Trophoblast cell (in vitro differentiated cells and primary cell): ENCODE measurements at regions not wholly inside any gene's neighbourhood (a gene's known extent, or its start where the extent isn't known, plus 50 kb on each side); places are given as distances from the start of the nearest gene placed in this dataset.
"Not testable (repeated sequence)": the region's sequence is repeated elsewhere in the genome, so short reads cannot be mapped to it uniquely, and the experiment has no call there.

Experiments
- DNase-seq, 2 donors: peaks; one replicate each; pipeline ENCODE4 v3.0.0-alpha.2; 2016
- H2AFZ ChIP-seq: 2 replicates; pipeline ENCODE4 v1.6.1; 2013; ENCODE audit warnings: low read length, moderate library complexity, mild to moderate bottlenecking; ENCODE audit not compliant: insufficient read depth, poor library complexity
- H2AK5ac ChIP-seq: 2 replicates; pipeline ENCODE4 v1.6.1; 2013; ENCODE audit warnings: mild to moderate bottlenecking, low read length
- H2BK120ac ChIP-seq: 2 replicates; pipeline ENCODE4 v1.6.1; 2013; ENCODE audit warnings: low read length, mild to moderate bottlenecking, moderate library complexity; ENCODE audit not compliant: insufficient read depth, poor library complexity
- H2BK12ac ChIP-seq: 2 replicates; pipeline ENCODE4 v1.6.1; 2013; ENCODE audit warnings: mild to moderate bottlenecking, low read length, moderate library complexity
- H2BK5ac ChIP-seq: 2 replicates; pipeline ENCODE4 v1.6.1; 2013; ENCODE audit warnings: low read length, low read depth, moderate library complexity, mild to moderate bottlenecking; ENCODE audit not compliant: poor library complexity
- H3K14ac ChIP-seq: 2 replicates; pipeline ENCODE4 v1.6.1; 2013; ENCODE audit warnings: mild to moderate bottlenecking, low read length
- H3K18ac ChIP-seq: 2 replicates; pipeline ENCODE4 v1.6.1; 2013; ENCODE audit warnings: mild to moderate bottlenecking, low read length
- H3K23ac ChIP-seq: 2 replicates; pipeline ENCODE4 v1.6.1; 2013; ENCODE audit warnings: low read length
- H3K27ac ChIP-seq: 2 replicates; pipeline ENCODE4 v1.5.1; 2013; ENCODE audit warnings: low read depth, mild to moderate bottlenecking, inconsistent platforms, low read length, moderate library complexity
- H3K27me3 ChIP-seq: 2 replicates; pipeline ENCODE4 v1.6.1; 2013; ENCODE audit warnings: inconsistent platforms, mild to moderate bottlenecking, low read length, moderate library complexity; ENCODE audit not compliant: insufficient read depth
- H3K36me3 ChIP-seq, 2 experiments: 1 replicate in 1 of 2; 2 replicates in 1 of 2; pipeline ENCODE4 v1.6.1; 2013; ENCODE audit warnings: low read length in 2 of 2, mild to moderate bottlenecking in 2 of 2, moderate library complexity in 1 of 2; ENCODE audit not compliant: insufficient read depth in 2 of 2, control insufficient read depth in 1 of 2
- H3K4ac ChIP-seq: 2 replicates; pipeline ENCODE4 v1.6.1; 2013; ENCODE audit warnings: low read depth, mild to moderate bottlenecking, low read length, moderate library complexity
- H3K4me1 ChIP-seq, 2 experiments: 1 replicate in 1 of 2; 2 replicates in 1 of 2; pipeline ENCODE4 v1.6.1; 2013; ENCODE audit warnings: low read length in 2 of 2, mild to moderate bottlenecking in 2 of 2, moderate library complexity in 1 of 2; ENCODE audit not compliant: insufficient read depth in 2 of 2, control insufficient read depth in 1 of 2
- H3K4me2 ChIP-seq: 2 replicates; pipeline ENCODE4 v1.6.1; 2013; ENCODE audit warnings: inconsistent platforms, mild to moderate bottlenecking, low read length, moderate library complexity
- H3K4me3 ChIP-seq: 2 replicates; pipeline ENCODE4 v1.5.1; 2013; ENCODE audit warnings: mild to moderate bottlenecking, low read depth, low read length, inconsistent platforms
- H3K79me1 ChIP-seq: one replicate; pipeline ENCODE4 v1.6.1; 2013; ENCODE audit warnings: low read length
- H3K79me2 ChIP-seq: 2 replicates; pipeline ENCODE4 v1.6.1; 2013; ENCODE audit warnings: low read length, mild to moderate bottlenecking; ENCODE audit not compliant: control insufficient read depth, insufficient read depth, poor library complexity
- H3K9ac ChIP-seq: 2 replicates; pipeline ENCODE4 v1.6.1; 2013; ENCODE audit warnings: mild to moderate bottlenecking, low read length
- H3K9me3 ChIP-seq: 2 replicates; pipeline ENCODE4 v1.6.1; 2013; ENCODE audit warnings: low read depth, mild to moderate bottlenecking, control low read depth, inconsistent platforms, low read length; ENCODE audit not compliant: insufficient read depth
- H4K12ac ChIP-seq: 2 replicates; pipeline ENCODE4 v1.6.1; 2013; ENCODE audit warnings: low read depth, mild to moderate bottlenecking, low read length, moderate library complexity
- H4K8ac ChIP-seq: 2 replicates; pipeline ENCODE4 v1.6.1; 2013; ENCODE audit warnings: low read depth, mild to moderate bottlenecking, low read length, moderate library complexity
- H4K91ac ChIP-seq: one replicate; pipeline ENCODE4 v1.6.1; 2013; ENCODE audit warnings: low read depth, mild to moderate bottlenecking, low read length, moderate library complexity
- WGBS: extraction: QIAGEN DNeasy Blood & Tissue Kit; methylation state at CpG from one replicate; pipeline ENCODE4 v1.1.7; 2013; ENCODE audit warnings: missing lambda C conversion rate; ENCODE audit not compliant: insufficient read length, insufficient coverage; ENCODE audit errors: extremely low coverage; 5-methylcytosine and 5-hydroxymethylcytosine counted together

DNA sequence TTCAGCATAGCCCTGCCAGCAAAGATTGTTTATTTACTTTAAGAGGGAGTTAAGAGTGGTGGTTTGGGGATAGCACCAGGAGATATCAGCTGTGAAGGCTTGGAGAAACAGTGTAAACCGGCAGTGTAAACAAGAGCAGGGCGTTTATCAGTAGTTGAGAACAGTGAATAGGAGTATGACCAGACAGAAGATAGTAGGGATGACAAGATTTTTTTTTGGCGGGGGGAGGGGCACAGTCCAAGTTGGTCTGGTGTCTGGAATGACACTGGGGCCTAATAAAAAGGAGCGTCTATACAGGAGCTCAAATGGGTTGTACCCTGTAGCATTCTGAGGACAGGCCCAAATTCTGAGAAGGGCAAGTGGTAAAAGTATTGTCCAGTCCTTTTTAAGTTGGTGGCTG is 433.4 kb upstream of the NDST3 start:
- H3K4me1 ChIP-seq, H4K8ac ChIP-seq, H3K27ac ChIP-seq, H2BK12ac ChIP-seq, H2BK120ac ChIP-seq, H3K79me1 ChIP-seq, H3K18ac ChIP-seq, H3K4me3 ChIP-seq, H3K4ac ChIP-seq, H4K12ac ChIP-seq, H2BK5ac ChIP-seq, H3K14ac ChIP-seq, H3K36me3 ChIP-seq, H3K79me2 ChIP-seq, H4K91ac ChIP-seq, DNase-seq, H3K23ac ChIP-seq, H2AFZ ChIP-seq, H2AK5ac ChIP-seq, H3K4me2 ChIP-seq, H3K27me3 ChIP-seq, H3K9ac ChIP-seq, H3K9me3 ChIP-seq: not testable (repeated sequence)
- WGBS, result no CpG with 5 or more reads among the region's 4 CpGs

DNA sequence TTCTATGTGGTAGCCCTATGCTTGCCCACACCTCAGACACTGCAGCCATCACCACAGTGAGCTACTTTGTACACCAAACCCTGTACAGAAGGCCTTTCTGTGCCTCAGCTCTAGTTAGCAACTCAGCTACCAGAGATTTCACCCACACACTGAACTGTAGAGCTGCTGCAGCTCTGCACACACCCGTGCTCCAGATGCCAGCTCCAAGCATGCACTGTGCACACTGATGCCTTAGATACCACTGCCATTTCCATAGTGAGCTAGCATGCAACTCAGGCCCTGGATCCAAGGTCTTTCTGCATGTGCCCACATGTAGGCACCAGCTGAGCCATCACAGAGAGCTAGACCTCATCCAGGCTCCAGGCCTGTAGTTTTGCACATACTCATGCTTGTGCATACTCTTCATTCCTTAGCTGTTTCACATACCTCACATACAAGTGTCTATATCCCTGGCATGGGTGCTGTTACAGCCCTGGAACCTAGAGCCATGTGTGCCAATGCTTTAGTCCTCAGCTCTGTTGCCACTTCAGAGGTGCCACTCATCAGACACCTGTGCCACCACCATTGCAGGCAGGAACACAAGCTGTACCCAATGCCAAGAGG is 423.5 kb upstream of the NDST3 start:
- Histone ChIP-seq H4K91ac (no peak overlapping the region), H3K4me2 (no peak overlapping the region), H3K9ac (no peak overlapping the region), H2AFZ (no peak overlapping the region), H3K27me3 (no peaks in the 10 kb centered on the region), H2BK120ac (no peak overlapping the region), H3K27ac (no peak overlapping the region), H4K12ac (no peak overlapping the region), H3K9me3 (no peaks in the 10 kb centered on the region), H2AK5ac (no peak overlapping the region), H3K4ac (no peak overlapping the region), H3K36me3 (no peaks in the 10 kb centered on the region), H3K4me3 (no peak overlapping the region), H3K79me1 (no peaks in the 10 kb centered on the region), H3K14ac (no peak overlapping the region), H3K4me1 (peaks cover 0 to 7% of the 10 kb centered on the region in 2 experiments), H2BK12ac (no peak overlapping the region), H2BK5ac (no peak overlapping the region), H3K18ac (no peak overlapping the region), H3K23ac (peak overlapping the region; percentile 31), H3K79me2 (no peaks in the 10 kb centered on the region), H4K8ac (no peak overlapping the region)
- no peak for DNase-seq
- no CpG with 5 or more reads among the region's 1 CpG for WGBS

DNA sequence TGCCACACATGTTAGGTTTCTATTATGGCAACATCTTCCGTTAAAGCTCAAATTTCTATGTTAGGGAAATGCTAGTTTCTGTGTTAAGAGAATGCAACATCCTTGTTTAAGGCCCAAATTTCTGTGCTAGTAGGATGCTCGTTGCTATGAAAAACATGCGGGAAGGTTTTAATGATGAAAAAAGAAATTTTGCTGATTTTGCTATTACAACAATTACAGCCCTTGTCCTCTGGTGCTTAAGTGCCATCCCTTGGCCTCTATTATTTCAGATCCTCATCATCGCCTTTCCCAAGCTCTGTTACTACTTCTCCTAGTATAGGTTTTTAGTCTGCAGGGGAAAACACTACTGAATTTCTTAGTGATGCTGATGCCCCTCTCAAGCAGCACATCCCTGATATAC is 412.6 kb upstream of the NDST3 start:
- no peak overlapping the region for H3K14ac ChIP-seq
- H2BK12ac ChIP-seq, result no peak overlapping the region
- WGBS, result no CpG with 5 or more reads among the region's 4 CpGs
- H3K79me2 ChIP-seq, result no peaks in the 10 kb centered on the region
- H3K36me3 ChIP-seq, result no peaks in the 10 kb centered on the region
- H3K27ac ChIP-seq, result no peak overlapping the region
- H4K91ac ChIP-seq, result no peak overlapping the region
- H3K9me3 ChIP-seq, result no peaks in the 10 kb centered on the region
- no peak overlapping the region for H2AFZ ChIP-seq
- no peak overlapping the region for H2AK5ac ChIP-seq
- no peaks in the 10 kb centered on the region for H3K27me3 ChIP-seq
- no peak overlapping the region for H4K12ac ChIP-seq
- no peak overlapping the region for H4K8ac ChIP-seq
- no peak overlapping the region for H3K18ac ChIP-seq
- H3K4me1 ChIP-seq, result no peaks in the 10 kb centered on the region
- H3K79me1 ChIP-seq, result no peaks in the 10 kb centered on the region
- H3K9ac ChIP-seq, result no peak overlapping the region
- no peak overlapping the region for H2BK5ac ChIP-seq
- no peak overlapping the region for H2BK120ac ChIP-seq
- no peak overlapping the region for H3K23ac ChIP-seq
- no peak overlapping the region for H3K4ac ChIP-seq
- DNase-seq, result no peak
- H3K4me2 ChIP-seq, result no peak overlapping the region
- H3K4me3 ChIP-seq, result no peak overlapping the region

DNA sequence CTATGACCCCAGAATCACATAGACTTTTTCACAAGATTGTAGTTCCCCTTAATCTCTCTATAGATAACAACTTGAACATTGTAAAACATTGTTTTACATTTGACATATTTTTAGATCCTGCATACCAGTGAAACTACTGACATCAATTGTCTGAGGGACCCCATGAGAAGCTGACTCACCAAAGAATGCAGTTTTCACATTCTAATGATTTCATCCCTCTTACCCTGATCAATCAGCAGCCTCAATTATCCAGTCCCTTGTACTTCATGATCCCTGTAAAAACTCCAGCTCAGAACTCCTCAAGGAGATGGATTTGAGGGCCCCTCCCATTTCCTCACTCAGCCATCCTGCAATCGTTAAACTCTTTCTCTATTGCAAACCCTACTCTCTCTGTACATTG is 411.0 kb upstream of the NDST3 start:
- H3K4ac ChIP-seq, result no peak overlapping the region
- no peak overlapping the region for H3K9ac ChIP-seq
- no peak for DNase-seq

More for the DNA sequence above, 411.0 kb upstream of the NDST3 start:
- Histone ChIP-seq H3K36me3 (no peaks in the 10 kb centered on the region), H3K79me2 (no peaks in the 10 kb centered on the region), H3K23ac (no peak overlapping the region), H3K18ac (no peak overlapping the region), H2AFZ (no peak overlapping the region), H4K91ac (no peak overlapping the region), H3K27me3 (no peaks in the 10 kb centered on the region), H4K12ac (no peak overlapping the region), H3K27ac (no peak overlapping the region), H3K79me1 (no peaks in the 10 kb centered on the region), H4K8ac (no peak overlapping the region), H2BK120ac (no peak overlapping the region), H2AK5ac (no peak overlapping the region), H3K9me3 (no peaks in the 10 kb centered on the region), H2BK5ac (no peak overlapping the region), H3K14ac (no peak overlapping the region), H2BK12ac (no peak overlapping the region), H3K4me3 (no peak overlapping the region), H3K4me2 (no peak overlapping the region), H3K4me1 (no peaks in the 10 kb centered on the region)
- no CpG with 5 or more reads among the region's 1 CpG for WGBS
